HUES6 (cell line): ENCODE measurements at regions not wholly inside any gene's neighbourhood (a gene's known extent, or its start where the extent isn't known, plus 50 kb on each side); places are given as distances from the start of the nearest gene placed in this dataset.

Experiments used
- H3K27ac ChIP-seq: 2 replicates; pipeline ENCODE4 v1.7.0; 2013; ENCODE audit warnings: low read depth, mild to moderate bottlenecking, low read length, inconsistent platforms
- H3K27me3 ChIP-seq: 2 replicates; pipeline ENCODE4 v1.6.1; 2013; ENCODE audit warnings: low read length; ENCODE audit not compliant: control insufficient read depth, insufficient read depth
- H3K36me3 ChIP-seq: 2 replicates; pipeline ENCODE4 v1.6.1; 2013; ENCODE audit warnings: low read length; ENCODE audit not compliant: control insufficient read depth, insufficient read depth
- H3K4me1 ChIP-seq: 2 replicates; pipeline ENCODE4 v1.6.1; 2013; ENCODE audit warnings: low read length; ENCODE audit not compliant: control insufficient read depth, insufficient read depth
- H3K4me3 ChIP-seq: 2 replicates; pipeline ENCODE4 v1.5.1; 2013; ENCODE audit warnings: low read depth, low read length
- H3K9ac ChIP-seq: one replicate; pipeline ENCODE4 v1.6.1; 2013; ENCODE audit warnings: mild to moderate bottlenecking, low read length
- H3K9me3 ChIP-seq: 2 replicates; pipeline ENCODE4 v1.6.1; 2013; ENCODE audit warnings: low read depth, low read length; ENCODE audit not compliant: control insufficient read depth, insufficient read depth

GRCh38 chr15:95894407-95894956, 436.0 kb upstream of the NR2F2 start:
- Histone ChIP-seq H3K4me3 (no peak overlapping the region), H3K27ac (no peak overlapping the region), H3K4me1 (no peaks in the 10 kb centered on the region), H3K9me3 (no peaks in the 10 kb centered on the region), H3K36me3 (no peaks in the 10 kb centered on the region), H3K27me3 (no peaks in the 10 kb centered on the region), H3K9ac (no peak overlapping the region)

DNA sequence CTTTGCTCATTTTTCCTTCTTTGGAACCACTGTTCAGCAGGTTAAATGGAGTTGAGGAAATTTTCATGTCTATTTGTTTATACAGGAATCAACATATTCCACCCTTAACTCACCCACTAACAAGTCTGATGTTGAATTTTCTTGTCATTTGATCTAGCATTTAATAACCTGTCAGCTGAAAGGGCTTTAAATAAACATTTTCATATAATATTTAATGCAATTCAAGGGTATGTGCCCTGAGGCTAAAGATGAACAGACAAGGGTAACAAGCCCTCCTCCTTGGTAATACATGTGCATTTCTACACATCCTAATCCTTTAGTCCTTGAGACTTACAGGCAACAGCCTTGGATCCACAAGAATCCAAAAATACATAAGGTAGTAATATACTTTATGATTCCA, 435.0 kb upstream of the NR2F2 start:
- Histone ChIP-seq H3K9me3 (no peaks in the 10 kb centered on the region), H3K4me3 (no peak overlapping the region), H3K36me3 (no peaks in the 10 kb centered on the region)

DNA sequence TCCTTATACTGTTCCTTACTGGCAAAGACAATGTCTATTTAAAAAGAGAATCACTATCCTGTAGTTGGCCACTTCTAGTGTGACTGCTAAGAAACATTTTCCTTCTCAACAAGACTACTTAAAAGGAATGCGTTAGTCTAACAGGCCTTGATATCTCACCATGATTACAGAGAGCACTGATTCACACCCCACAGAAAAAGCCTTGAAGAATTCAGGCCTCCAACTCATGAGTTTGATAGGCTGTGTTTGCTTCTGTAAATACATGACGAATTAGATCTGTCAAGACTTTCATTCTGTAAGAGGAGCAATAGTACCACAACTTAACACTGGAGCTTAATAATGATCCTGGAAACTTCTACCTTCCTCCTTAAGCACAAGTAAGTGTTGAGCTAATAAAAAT, 432.8 kb upstream of the NR2F2 start:
- Histone ChIP-seq H3K4me1 (no peaks in the 10 kb centered on the region), H3K9ac (no peak overlapping the region), H3K9me3 (no peaks in the 10 kb centered on the region), H3K27ac (no peak overlapping the region), H3K27me3 (peaks cover 11% of the 10 kb centered on the region; the same call in 1 of the 2 replicates), H3K36me3 (no peaks in the 10 kb centered on the region), H3K4me3 (no peak overlapping the region)

More for the DNA sequence above, 435.0 kb upstream of the NR2F2 start:
- Histone ChIP-seq H3K27me3 (no peaks in the 10 kb centered on the region), H3K4me1 (no peaks in the 10 kb centered on the region), H3K27ac (no peak overlapping the region), H3K9ac (no peak overlapping the region)

DNA sequence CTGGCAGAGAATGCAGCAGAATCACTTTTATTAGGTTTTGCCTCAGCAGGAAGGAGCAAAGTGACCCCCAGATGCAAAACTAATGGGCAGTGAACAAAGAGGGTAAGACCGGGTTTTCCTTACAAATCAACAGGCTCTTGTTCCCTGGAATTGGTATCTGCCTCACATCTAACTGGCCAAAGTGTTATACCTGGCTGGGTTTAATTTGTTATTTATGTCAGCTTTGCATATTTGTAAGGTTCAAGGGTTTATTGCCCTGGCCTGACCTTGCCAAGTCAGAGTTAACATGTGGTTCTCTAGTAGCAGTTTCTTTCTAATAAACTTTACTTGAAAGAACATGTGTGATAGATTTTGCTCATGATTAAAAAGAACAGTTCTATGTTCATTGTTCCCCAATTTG, 431.7 kb upstream of the NR2F2 start:
- Histone ChIP-seq H3K27ac (no peak overlapping the region), H3K36me3 (no peaks in the 10 kb centered on the region), H3K27me3 (peaks cover 15% of the 10 kb centered on the region; the same call in 1 of the 2 replicates), H3K9me3 (no peaks in the 10 kb centered on the region), H3K9ac (no peak overlapping the region), H3K4me3 (no peak overlapping the region), H3K4me1 (no peaks in the 10 kb centered on the region)

GRCh38 chr15:95901271-95901670, 429.2 kb upstream of the NR2F2 start:
- no peaks in the 10 kb centered on the region for H3K4me1 ChIP-seq
- H3K36me3 ChIP-seq, result no peaks in the 10 kb centered on the region
- peaks cover 31% of the 10 kb centered on the region; the same call in 1 of the 2 replicates for H3K27me3 ChIP-seq
- no peak overlapping the region for H3K9ac ChIP-seq
- no peak overlapping the region for H3K27ac ChIP-seq
- H3K4me3 ChIP-seq, result no peak overlapping the region
- H3K9me3 ChIP-seq, result no peaks in the 10 kb centered on the region

DNA sequence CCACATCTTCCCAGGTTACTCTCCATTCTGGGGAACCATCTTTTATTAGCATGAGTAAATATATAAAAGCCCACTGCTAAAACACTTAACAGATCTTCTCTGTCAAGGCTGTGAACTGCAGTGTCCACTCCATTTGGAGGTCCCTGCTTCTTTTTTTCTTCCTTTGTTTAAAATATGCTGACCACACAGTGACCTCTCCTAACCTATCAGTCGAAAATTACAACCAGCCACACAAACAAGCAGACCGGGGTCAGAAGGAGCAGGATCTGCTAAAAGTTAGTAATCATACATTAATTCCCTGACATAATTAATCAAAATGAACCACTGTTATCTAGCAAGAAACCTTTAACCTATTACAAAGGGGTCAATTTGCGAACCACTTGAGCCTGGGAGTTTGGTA, 427.9 kb upstream of the NR2F2 start:
- no peaks in the 10 kb centered on the region for H3K9me3 ChIP-seq
- no peaks in the 10 kb centered on the region for H3K36me3 ChIP-seq
- peaks cover 43% of the 10 kb centered on the region for H3K27me3 ChIP-seq
- H3K27ac ChIP-seq, result no peak overlapping the region
- H3K9ac ChIP-seq, result no peak overlapping the region
- H3K4me1 ChIP-seq, result no peaks in the 10 kb centered on the region
- H3K4me3 ChIP-seq, result no peak overlapping the region

DNA sequence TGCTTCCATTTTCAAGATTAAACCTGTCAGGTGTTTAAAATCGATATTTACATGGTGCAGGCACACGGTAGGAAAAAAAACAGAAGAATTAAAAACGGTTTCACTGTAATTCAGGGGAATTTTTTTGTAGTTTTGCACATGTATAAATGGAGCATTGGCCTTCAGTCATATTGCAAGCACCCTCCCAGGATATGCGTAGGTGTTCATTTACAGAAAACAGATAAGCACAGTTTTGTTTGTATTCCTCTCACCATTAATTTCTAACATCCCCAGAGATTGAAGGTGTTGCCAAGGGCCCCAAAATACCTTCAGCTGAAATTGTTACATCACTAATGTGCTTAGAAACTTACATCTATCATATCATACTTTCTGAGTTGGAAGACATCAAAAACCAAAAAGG, 427.1 kb upstream of the NR2F2 start:
- no peaks in the 10 kb centered on the region for H3K9me3 ChIP-seq
- no peak overlapping the region for H3K4me3 ChIP-seq
- no peak overlapping the region for H3K27ac ChIP-seq
- no peaks in the 10 kb centered on the region for H3K4me1 ChIP-seq
- peaks cover 50% of the 10 kb centered on the region for H3K27me3 ChIP-seq
- no peaks in the 10 kb centered on the region for H3K36me3 ChIP-seq
- no peak overlapping the region for H3K9ac ChIP-seq

DNA sequence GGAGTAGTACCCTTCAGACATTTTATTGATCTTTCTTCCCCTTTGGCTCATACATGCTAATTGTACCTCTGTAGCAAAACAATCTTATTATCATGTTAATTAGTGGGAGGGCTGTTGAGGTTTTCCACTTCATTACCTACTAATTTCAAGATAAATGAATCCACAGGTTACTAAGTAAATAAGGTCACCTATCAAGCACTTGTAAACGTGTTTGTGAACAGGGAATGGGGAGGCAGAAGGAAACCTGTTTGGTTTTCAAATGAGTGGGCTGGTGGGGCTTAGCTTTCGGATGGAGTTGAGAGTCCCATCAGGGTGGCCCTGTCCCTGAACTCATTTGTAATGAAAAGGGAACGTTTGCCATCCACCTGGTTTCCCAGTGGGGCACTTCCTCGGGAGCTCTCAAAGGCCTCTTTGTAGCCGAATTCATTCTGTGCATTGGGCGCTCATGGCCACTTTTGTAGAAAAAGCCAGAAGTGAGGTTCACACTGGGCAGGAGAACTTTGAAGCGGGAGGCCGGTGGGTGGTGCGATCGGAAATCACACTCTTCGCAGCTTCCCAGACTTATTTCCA, 419.8 kb upstream of the NR2F2 start:
- no peaks in the 10 kb centered on the region for H3K9me3 ChIP-seq
- no peak overlapping the region for H3K9ac ChIP-seq
- H3K4me3 ChIP-seq, result peak overlapping the region; percentile 33
- H3K27me3 ChIP-seq, result peaks cover 72% of the 10 kb centered on the region
- H3K36me3 ChIP-seq, result no peaks in the 10 kb centered on the region
- peaks cover 38% of the 10 kb centered on the region for H3K4me1 ChIP-seq
- H3K27ac ChIP-seq, result no peak overlapping the region

DNA sequence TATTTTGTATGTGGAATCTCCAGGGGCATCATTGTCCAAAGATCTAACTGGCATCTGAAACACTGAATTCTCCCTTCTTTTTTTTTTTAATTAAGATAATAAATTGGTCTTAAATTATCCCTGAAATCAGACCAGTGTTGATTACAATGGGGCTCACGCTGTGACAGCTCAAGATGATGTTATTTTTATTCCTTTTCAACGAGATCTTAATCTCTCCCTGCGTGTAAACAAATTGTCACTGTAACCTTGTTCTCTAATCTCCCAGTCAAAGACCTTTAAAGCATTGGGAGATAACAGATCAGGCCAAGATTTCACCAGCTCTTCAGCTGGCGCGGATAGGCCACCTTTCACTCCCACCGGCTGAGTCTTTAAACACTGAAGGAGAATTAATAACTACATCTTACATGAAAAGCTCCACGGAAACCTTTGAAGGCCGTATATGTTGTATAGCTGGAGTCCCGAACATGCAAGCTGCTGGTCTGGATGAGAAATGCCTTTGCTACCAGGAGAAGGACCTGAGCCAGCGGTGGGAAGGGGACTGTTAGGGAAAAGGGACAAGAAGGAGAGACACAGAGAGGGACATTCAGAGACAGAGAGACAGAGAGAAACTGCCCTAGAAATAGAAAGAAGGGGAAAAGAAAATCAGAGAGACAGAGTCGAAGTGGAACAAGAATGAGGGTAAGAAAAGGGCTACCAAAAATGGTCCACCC, 418.8 kb upstream of the NR2F2 start:
- H3K36me3 ChIP-seq, result no peaks in the 10 kb centered on the region
- H3K4me3 ChIP-seq, result peak overlapping the region; percentile 6; the same call in 1 of the 2 replicates
- H3K27me3 ChIP-seq, result peaks cover 73% of the 10 kb centered on the region
- no peaks in the 10 kb centered on the region for H3K9me3 ChIP-seq
- H3K27ac ChIP-seq, result no peak overlapping the region
- H3K9ac ChIP-seq, result no peak overlapping the region
- peaks cover 38% of the 10 kb centered on the region for H3K4me1 ChIP-seq

DNA sequence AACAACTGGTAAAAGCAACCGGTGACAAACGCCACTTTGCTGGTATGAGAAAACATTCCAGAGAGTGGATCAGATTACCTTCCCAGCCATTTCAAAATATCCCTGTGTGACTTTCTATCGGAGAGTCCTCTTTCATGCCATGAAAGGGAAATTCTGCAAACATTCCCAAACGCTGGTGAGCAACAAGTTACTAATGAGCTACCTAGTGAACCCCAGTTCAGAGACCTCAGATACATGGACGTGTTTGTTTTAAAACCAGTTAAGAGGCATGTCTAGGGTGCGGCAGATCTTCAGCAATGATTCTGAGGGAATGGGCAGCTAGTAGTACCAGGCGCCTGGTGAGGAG, 418.2 kb upstream of the NR2F2 start:
- peaks cover 38% of the 10 kb centered on the region for H3K4me1 ChIP-seq
- peaks cover 69% of the 10 kb centered on the region for H3K27me3 ChIP-seq
- no peaks in the 10 kb centered on the region for H3K9me3 ChIP-seq
- H3K36me3 ChIP-seq, result no peaks in the 10 kb centered on the region
- no peak overlapping the region for H3K9ac ChIP-seq
- no peak overlapping the region for H3K27ac ChIP-seq
- H3K4me3 ChIP-seq, result peak overlapping the region; percentile 6; the same call in 1 of the 2 replicates

- no peak overlapping the region for H3K27ac ChIP-seq
- no peak overlapping the region for H3K9ac ChIP-seq
- H3K36me3 ChIP-seq, result no peaks in the 10 kb centered on the region
- peaks cover 38% of the 10 kb centered on the region for H3K4me1 ChIP-seq
- H3K9me3 ChIP-seq, result no peaks in the 10 kb centered on the region
- H3K4me3 ChIP-seq, result no peak overlapping the region
- H3K27me3 ChIP-seq, result peaks cover 64% of the 10 kb centered on the region
These were observed 417.8 kb upstream of the NR2F2 start for GRCh38 chr15:95912728-95913127.
